ENCODE measurements at regions not wholly inside any gene's neighbourhood (a gene's known extent, or its start where the extent isn't known, plus 50 kb on each side); places are given as distances from the start of the nearest gene placed in this dataset.

DNA sequence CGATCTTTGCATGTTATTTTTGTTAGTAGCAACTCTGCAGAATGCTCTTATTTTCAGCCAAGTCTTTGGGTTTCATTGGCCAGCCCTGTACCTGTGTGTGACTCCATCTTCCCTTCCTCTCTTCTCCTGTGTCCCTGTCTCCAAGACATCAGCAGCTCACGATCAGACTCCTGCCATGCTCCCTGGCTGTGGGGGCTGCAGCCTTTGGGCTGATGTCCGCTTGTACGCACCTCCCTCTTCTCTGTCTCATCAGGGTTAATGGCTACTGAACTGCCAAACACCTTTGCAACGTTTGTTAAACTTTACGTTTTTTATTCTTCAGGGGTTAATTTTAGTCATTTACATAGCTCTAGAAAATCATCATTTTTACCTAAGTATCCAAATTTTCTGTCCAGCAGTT lies 103.5 kb upstream of the RET start:
- TF ChIP-seq, protein P1, sequence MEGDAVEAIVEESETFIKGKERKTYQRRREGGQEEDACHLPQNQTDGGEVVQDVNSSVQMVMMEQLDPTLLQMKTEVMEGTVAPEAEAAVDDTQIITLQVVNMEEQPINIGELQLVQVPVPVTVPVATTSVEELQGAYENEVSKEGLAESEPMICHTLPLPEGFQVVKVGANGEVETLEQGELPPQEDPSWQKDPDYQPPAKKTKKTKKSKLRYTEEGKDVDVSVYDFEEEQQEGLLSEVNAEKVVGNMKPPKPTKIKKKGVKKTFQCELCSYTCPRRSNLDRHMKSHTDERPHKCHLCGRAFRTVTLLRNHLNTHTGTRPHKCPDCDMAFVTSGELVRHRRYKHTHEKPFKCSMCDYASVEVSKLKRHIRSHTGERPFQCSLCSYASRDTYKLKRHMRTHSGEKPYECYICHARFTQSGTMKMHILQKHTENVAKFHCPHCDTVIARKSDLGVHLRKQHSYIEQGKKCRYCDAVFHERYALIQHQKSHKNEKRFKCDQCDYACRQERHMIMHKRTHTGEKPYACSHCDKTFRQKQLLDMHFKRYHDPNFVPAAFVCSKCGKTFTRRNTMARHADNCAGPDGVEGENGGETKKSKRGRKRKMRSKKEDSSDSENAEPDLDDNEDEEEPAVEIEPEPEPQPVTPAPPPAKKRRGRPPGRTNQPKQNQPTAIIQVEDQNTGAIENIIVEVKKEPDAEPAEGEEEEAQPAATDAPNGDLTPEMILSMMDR (IDR thresholded peaks at IDR 0.05) = no peak
- TF ChIP-seq POLR2AphosphoS5 (IDR thresholded peaks at IDR 0.05) = no peak

Data from suprapubic skin (tissue), 3 donors.